Spleen (tissue), 7 donors: ENCODE measurements at regions not wholly inside any gene's neighbourhood (a gene's known extent, or its start where the extent isn't known, plus 50 kb on each side); places are given as distances from the start of the nearest gene placed in this dataset.

ENCODE experiments used
- CTCF ChIP-seq, 11 experiments: fragments of 200-600 bp in 7 of 11; fragments of 450-650 bp in 4 of 11; sonication (generic) in 4 of 11; IDR thresholded peaks in 8 of 11; conservative IDR thresholded peaks in 3 of 11; 1 replicate in 7 of 11; 2 replicates in 4 of 11; pipeline versions ENCODE4 v1.4.0 to v1.8.0; 2016 to 2021; ENCODE audit warnings: antibody characterized with exemption in 11 of 11, inconsistent platforms in 4 of 11, mild to moderate bottlenecking in 1 of 11
- POLR2AphosphoS5 ChIP-seq, 3 donors: sonication (generic); formaldehyde crosslinking; IDR thresholded peaks; one replicate each; pipeline ENCODE4 v1.5.1; 2017; ENCODE audit warnings: antibody characterized with exemption in 3 of 3
- donor health status: DM: no; HTN: no; CAD: no; lungs with moderate emphysema.
- donor health status: DM: no; HTN: no; CAD: no.
- donor health status: DM: no; HTN: no; CAD: no.

- no peak for TF ChIP-seq CTCF (IDR thresholded peaks at IDR 0.05 in 8 of 11, conservative IDR thresholded peaks at IDR 0.05 in 3 of 11)
- TF ChIP-seq POLR2AphosphoS5 (IDR thresholded peaks at IDR 0.05) = no peak
Measured at GRCh38 chr13:81907787-81908372, 1567.0 kb upstream of the SPRY2 start.
